Mucosa of stomach (tissue), 1 donor: ENCODE measurements at regions not wholly inside any gene's neighbourhood (a gene's known extent, or its start where the extent isn't known, plus 50 kb on each side); places are given as distances from the start of the nearest gene placed in this dataset.

Experiments
- H3K27me3 ChIP-seq: one replicate; pipeline ENCODE4 v1.7.0; 2013; ENCODE audit warnings: mild to moderate bottlenecking, low read length; ENCODE audit not compliant: control insufficient read depth, insufficient read depth
- H3K36me3 ChIP-seq: one replicate; pipeline ENCODE4 v1.7.0; 2013; ENCODE audit warnings: low read length; ENCODE audit not compliant: control insufficient read depth, insufficient read depth
- H3K4me1 ChIP-seq: one replicate; pipeline ENCODE4 v1.7.0; 2013; ENCODE audit warnings: mild to moderate bottlenecking, low read length; ENCODE audit not compliant: control insufficient read depth, insufficient read depth
- H3K4me3 ChIP-seq: one replicate; pipeline ENCODE4 v1.7.0; 2013; ENCODE audit warnings: low read length
- H3K9ac ChIP-seq: one replicate; pipeline ENCODE4 v1.7.0; 2013; ENCODE audit warnings: mild to moderate bottlenecking, low read length, moderate library complexity
- H3K9me3 ChIP-seq: one replicate; pipeline ENCODE4 v1.7.0; 2013; ENCODE audit warnings: mild to moderate bottlenecking, low read length, moderate library complexity; ENCODE audit not compliant: control insufficient read depth
- donor health status: Pancreatic carcinoma.

GRCh38 chr13:34462843-34463242 lies 479.2 kb upstream of the NBEA start:
- peaks cover 48% of the 10 kb centered on the region for H3K4me1 ChIP-seq
- no peaks in the 10 kb centered on the region for H3K27me3 ChIP-seq
- H3K9ac ChIP-seq = no peak overlapping the region
- H3K9me3 ChIP-seq = no peaks in the 10 kb centered on the region
- H3K4me3 ChIP-seq = no peak overlapping the region
- H3K36me3 ChIP-seq = no peaks in the 10 kb centered on the region

- Histone ChIP-seq H3K36me3 (no peaks in the 10 kb centered on the region), H3K4me3 (no peak overlapping the region), H3K27me3 (no peaks in the 10 kb centered on the region), H3K9ac (no peak overlapping the region), H3K9me3 (no peaks in the 10 kb centered on the region), H3K4me1 (peaks cover 59% of the 10 kb centered on the region)
These were observed 478.1 kb upstream of the NBEA start for GRCh38 chr13:34464011-34464410.

GRCh38 chr13:34465423-34465922 lies 476.6 kb upstream of the NBEA start:
- Histone ChIP-seq H3K9ac (no peak overlapping the region), H3K4me1 (peaks cover 62% of the 10 kb centered on the region), H3K4me3 (no peak overlapping the region), H3K27me3 (no peaks in the 10 kb centered on the region), H3K9me3 (no peaks in the 10 kb centered on the region), H3K36me3 (no peaks in the 10 kb centered on the region)

- Histone ChIP-seq H3K27me3 (no peaks in the 10 kb centered on the region), H3K4me1 (peaks cover 62% of the 10 kb centered on the region), H3K4me3 (no peak overlapping the region), H3K9ac (no peak overlapping the region), H3K9me3 (no peaks in the 10 kb centered on the region), H3K36me3 (no peaks in the 10 kb centered on the region)
These were observed 475.8 kb upstream of the NBEA start for GRCh38 chr13:34466301-34466700.

GRCh38 chr13:34467450-34468083 lies 474.5 kb upstream of the NBEA start:
- Histone ChIP-seq H3K9ac (no peak overlapping the region), H3K27me3 (no peaks in the 10 kb centered on the region), H3K4me1 (peaks cover 61% of the 10 kb centered on the region), H3K4me3 (no peak overlapping the region), H3K36me3 (no peaks in the 10 kb centered on the region), H3K9me3 (no peaks in the 10 kb centered on the region)

- Histone ChIP-seq H3K27me3 (no peaks in the 10 kb centered on the region), H3K36me3 (no peaks in the 10 kb centered on the region), H3K9ac (no peak overlapping the region), H3K4me1 (peaks cover 44% of the 10 kb centered on the region), H3K9me3 (no peaks in the 10 kb centered on the region), H3K4me3 (no peak overlapping the region)
These were observed 472.7 kb upstream of the NBEA start for GRCh38 chr13:34469196-34469986.

- no peak overlapping the region for H3K9ac ChIP-seq
- H3K4me3 ChIP-seq = no peak overlapping the region
- no peaks in the 10 kb centered on the region for H3K9me3 ChIP-seq
- no peaks in the 10 kb centered on the region for H3K27me3 ChIP-seq
- no peaks in the 10 kb centered on the region for H3K36me3 ChIP-seq
- H3K4me1 ChIP-seq = no peaks in the 10 kb centered on the region
These were observed 467.7 kb upstream of the NBEA start for GRCh38 chr13:34474187-34474868.

- Histone ChIP-seq H3K9ac (no peak overlapping the region), H3K9me3 (no peaks in the 10 kb centered on the region), H3K27me3 (no peaks in the 10 kb centered on the region), H3K4me3 (no peak overlapping the region), H3K4me1 (no peaks in the 10 kb centered on the region), H3K36me3 (no peaks in the 10 kb centered on the region)
These were observed 463.7 kb upstream of the NBEA start for GRCh38 chr13:34478376-34478775.

GRCh38 chr13:34502011-34502410 lies 440.1 kb upstream of the NBEA start:
- Histone ChIP-seq H3K4me1 (no peaks in the 10 kb centered on the region), H3K27me3 (no peaks in the 10 kb centered on the region), H3K4me3 (no peak overlapping the region), H3K9me3 (no peaks in the 10 kb centered on the region), H3K36me3 (no peaks in the 10 kb centered on the region), H3K9ac (no peak overlapping the region)

GRCh38 chr13:34502621-34503020 lies 439.4 kb upstream of the NBEA start:
- H3K9ac ChIP-seq = no peak overlapping the region
- no peak overlapping the region for H3K4me3 ChIP-seq
- no peaks in the 10 kb centered on the region for H3K4me1 ChIP-seq
- no peaks in the 10 kb centered on the region for H3K27me3 ChIP-seq
- H3K36me3 ChIP-seq = no peaks in the 10 kb centered on the region
- no peaks in the 10 kb centered on the region for H3K9me3 ChIP-seq

- Histone ChIP-seq H3K4me1 (no peaks in the 10 kb centered on the region), H3K27me3 (no peaks in the 10 kb centered on the region), H3K9me3 (no peaks in the 10 kb centered on the region), H3K9ac (no peak overlapping the region), H3K4me3 (no peak overlapping the region), H3K36me3 (no peaks in the 10 kb centered on the region)
These were observed 435.3 kb upstream of the NBEA start for GRCh38 chr13:34506796-34507195.

- no peaks in the 10 kb centered on the region for H3K27me3 ChIP-seq
- H3K4me3 ChIP-seq = no peak overlapping the region
- no peaks in the 10 kb centered on the region for H3K4me1 ChIP-seq
- H3K9ac ChIP-seq = no peak overlapping the region
- no peaks in the 10 kb centered on the region for H3K9me3 ChIP-seq
- H3K36me3 ChIP-seq = no peaks in the 10 kb centered on the region
These were observed 434.4 kb upstream of the NBEA start for GRCh38 chr13:34507630-34508029.
